ENCODE measurements at regions not wholly inside any gene's neighbourhood (a gene's known extent, or its start where the extent isn't known, plus 50 kb on each side); places are given as distances from the start of the nearest gene placed in this dataset.

DNA sequence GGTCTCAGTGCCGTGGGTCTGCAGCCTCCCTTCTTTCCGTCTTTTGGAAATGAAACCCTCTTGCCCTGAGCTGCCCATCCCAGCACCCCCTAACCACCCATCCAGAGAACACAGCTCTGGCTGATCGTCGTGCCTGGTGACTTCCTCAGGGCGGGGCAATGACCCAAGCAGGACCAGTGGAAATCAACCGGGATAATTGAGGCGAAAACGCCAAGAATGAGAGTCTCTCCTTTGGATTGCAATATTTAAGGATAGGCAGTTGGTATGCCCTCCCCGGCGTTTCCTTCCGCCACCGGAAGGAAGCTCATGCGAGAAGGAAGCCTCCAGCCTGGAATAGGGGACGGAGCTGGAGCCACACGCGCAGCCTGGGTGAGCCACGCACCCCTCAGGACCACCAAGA, 73.7 kb upstream of the PFKP start:
- Mint-ChIP-seq H3K9me3 (peaks cover 22 to 30% of the 10 kb centered on the region in 2 experiments), H3K27me3 (ENCODE audit: low read depth) (peaks cover 6% of the 10 kb centered on the region), H3K27ac (no peak overlapping the region; a peak in 1 of 7 replicates), H3K4me1 (peaks cover 3 to 6% of the 10 kb centered on the region in 2 experiments; a peak in 2 of 4 replicates), H3K36me3 (ENCODE audit: insufficient read depth in 1 of 3, low read depth in 3 of 3) (peaks cover 4 to 22% (median 11%) of the 10 kb centered on the region in 3 experiments; a peak in 6 of 7 replicates), H3K4me3 (no peak overlapping the region)
- Histone ChIP-seq H3K4me1 (ENCODE audit: insufficient read depth, low read length) (no peaks in the 10 kb centered on the region; the same call in 1 of the 2 replicates), H2BK120ac (ENCODE audit: low read depth, low read length, poor library complexity, severe bottlenecking) (no peak overlapping the region), H3K23ac (ENCODE audit: insufficient read length, low read depth, low read length) (no peak overlapping the region), H4K5ac (ENCODE audit: insufficient read length, low read depth, low read length) (no peak overlapping the region), H2AK5ac (ENCODE audit: insufficient read length, low read length) (no peak overlapping the region), H3K23me2 (ENCODE audit: insufficient read length, low read depth, low read length, poor library complexity, severe bottlenecking) (no peaks in the 10 kb centered on the region), H4K20me1 (ENCODE audit: control insufficient read depth, insufficient read depth, insufficient read length) (no peaks in the 10 kb centered on the region), H3T11ph (ENCODE audit: low read length) (no peak overlapping the region), H2BK15ac (ENCODE audit: low read depth, low read length) (no peak overlapping the region), H3K56ac (ENCODE audit: insufficient read length, low read depth, low read length) (no peak overlapping the region), H3K4ac (ENCODE audit: low read depth, low read length) (no peak overlapping the region), H2AFZ (ENCODE audit: low read length) (no peak overlapping the region), H4K8ac (replicated peaks; ENCODE audit: insufficient read length, low read depth, low read length) (no peak overlapping the region), H2BK20ac (ENCODE audit: low read depth, low read length, poor library complexity, severe bottlenecking) (no peak overlapping the region), H3K4me2 (ENCODE audit: insufficient read depth, insufficient read length, low read length) (no peak overlapping the region), H3K79me1 (ENCODE audit: insufficient read depth, low read depth, low read length, poor library complexity, severe bottlenecking) (no peaks in the 10 kb centered on the region), H3K27me3 (ENCODE audit: insufficient read depth, low read length) (no peaks in the 10 kb centered on the region), H3K14ac (ENCODE audit: insufficient read depth, low read length) (no peak overlapping the region), H2BK12ac (ENCODE audit: insufficient read length, low read depth, low read length) (no peak overlapping the region), H4K91ac (ENCODE audit: insufficient read length, low read depth, low read length) (no peak overlapping the region), H2BK5ac (ENCODE audit: insufficient read length, low read length) (no peak overlapping the region), H3K27ac (ENCODE audit: insufficient read length, low read depth, low read length) (no peak overlapping the region), H3K9ac (ENCODE audit: extremely low read depth, insufficient read length, low read length) (no peak overlapping the region), H3K18ac (ENCODE audit: insufficient read length, low read depth, low read length) (no peak overlapping the region), H3K9me3 (ENCODE audit: control insufficient read depth, low read depth, low read length) (no peaks in the 10 kb centered on the region), H3K79me2 (ENCODE audit: insufficient read depth, low read length) (no peaks in the 10 kb centered on the region)
- DNase-seq = no peak
- WGBS (ENCODE audit: extremely low coverage, insufficient read length, low lambda C conversion rate) = no CpG with 5 or more reads among the region's 17 CpGs
- TF ChIP-seq, protein P1, sequence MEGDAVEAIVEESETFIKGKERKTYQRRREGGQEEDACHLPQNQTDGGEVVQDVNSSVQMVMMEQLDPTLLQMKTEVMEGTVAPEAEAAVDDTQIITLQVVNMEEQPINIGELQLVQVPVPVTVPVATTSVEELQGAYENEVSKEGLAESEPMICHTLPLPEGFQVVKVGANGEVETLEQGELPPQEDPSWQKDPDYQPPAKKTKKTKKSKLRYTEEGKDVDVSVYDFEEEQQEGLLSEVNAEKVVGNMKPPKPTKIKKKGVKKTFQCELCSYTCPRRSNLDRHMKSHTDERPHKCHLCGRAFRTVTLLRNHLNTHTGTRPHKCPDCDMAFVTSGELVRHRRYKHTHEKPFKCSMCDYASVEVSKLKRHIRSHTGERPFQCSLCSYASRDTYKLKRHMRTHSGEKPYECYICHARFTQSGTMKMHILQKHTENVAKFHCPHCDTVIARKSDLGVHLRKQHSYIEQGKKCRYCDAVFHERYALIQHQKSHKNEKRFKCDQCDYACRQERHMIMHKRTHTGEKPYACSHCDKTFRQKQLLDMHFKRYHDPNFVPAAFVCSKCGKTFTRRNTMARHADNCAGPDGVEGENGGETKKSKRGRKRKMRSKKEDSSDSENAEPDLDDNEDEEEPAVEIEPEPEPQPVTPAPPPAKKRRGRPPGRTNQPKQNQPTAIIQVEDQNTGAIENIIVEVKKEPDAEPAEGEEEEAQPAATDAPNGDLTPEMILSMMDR (conservative IDR thresholded peaks at IDR 0.05) = no peak
